WTC11 (cell line): ENCODE measurements at regions not wholly inside any gene's neighbourhood (a gene's known extent, or its start where the extent isn't known, plus 50 kb on each side); places are given as distances from the start of the nearest gene placed in this dataset.

Source experiments
- CTCF ChIP-seq: fragments of 200-600 bp; IDR thresholded peaks from 2 replicates; pipeline ENCODE4 v1.8.0; 2022; ENCODE audit warnings: antibody characterized with exemption
- E2F4 ChIP-seq: sonication (generic); formaldehyde crosslinking; IDR thresholded peaks from 2 replicates; pipeline ENCODE4 v1.8.1; 2022; ENCODE audit warnings: low read depth, mild to moderate bottlenecking, moderate library complexity, missing genetic modification reagents, borderline replicate concordance
- FOXP1 ChIP-seq: sonication (generic); formaldehyde crosslinking; IDR thresholded peaks from 2 replicates; pipeline ENCODE4 v1.8.0; 2022; ENCODE audit warnings: missing genetic modification reagents, mild to moderate bottlenecking, moderate library complexity, borderline replicate concordance
- NFYB ChIP-seq: sonication (generic); formaldehyde crosslinking; conservative IDR thresholded peaks from 2 replicates; pipeline ENCODE4 v1.8.0; 2022; ENCODE audit warnings: low read depth, missing genetic modification reagents
- SMAD3 ChIP-seq: sonication (generic); formaldehyde crosslinking; IDR thresholded peaks from 2 replicates; pipeline ENCODE4 v1.8.0; 2022; ENCODE audit warnings: missing genetic modification reagents, mild to moderate bottlenecking, borderline replicate concordance
- ZNF317 ChIP-seq: sonication (generic); formaldehyde crosslinking; IDR thresholded peaks from 2 replicates; pipeline ENCODE4 v1.8.1; 2023; ENCODE audit warnings: low read depth, mild to moderate bottlenecking, moderate library complexity, missing genetic modification reagents, borderline replicate concordance
- ZNF423 ChIP-seq: fragments of 250-450 bp; sonication (Bioruptor Pico); IDR thresholded peaks from 2 replicates; pipeline ENCODE4 v2.1.2; 2022; ENCODE audit warnings: mild to moderate bottlenecking, moderate library complexity

GRCh38 chr16:58889516-58889915 is 155.4 kb upstream of the GOT2 start:
- no peak for TF ChIP-seq NFYB
- TF ChIP-seq FOXP1 (CRISPR knock-in tag): no peak
- no peak for TF ChIP-seq ZNF423
- no peak for TF ChIP-seq ZNF317 (CRISPR knock-in tag)
- no peak for TF ChIP-seq CTCF
- no peak for TF ChIP-seq E2F4 (CRISPR knock-in tag)
- TF ChIP-seq SMAD3 (CRISPR knock-in tag): no peak
